IMR-90 (cell line): ENCODE measurements at regions not wholly inside any gene's neighbourhood (a gene's known extent, or its start where the extent isn't known, plus 50 kb on each side); places are given as distances from the start of the nearest gene placed in this dataset.

Source experiments
- MXI1 ChIP-seq: IDR thresholded peaks from 2 replicates; pipeline ENCODE4 v1.6.1; 2012; ENCODE audit warnings: low read depth, mild to moderate bottlenecking, low read length, moderate library complexity, borderline replicate concordance
- RAD21 ChIP-seq: IDR thresholded peaks from 2 replicates; pipeline ENCODE4 v1.6.1; 2012; ENCODE audit warnings: low read length, improper control_type of control experiment
- TF ChIP-seq, protein P1 (sequence below): conservative IDR thresholded peaks from 2 replicates; pipeline ENCODE4 v1.5.1; 2012; ENCODE audit warnings: mild to moderate bottlenecking, low read depth, low read length, improper control_type of control experiment
- TF ChIP-seq, protein P2 (sequence below): fragments of 150-350 bp; IDR thresholded peaks from 2 replicates; pipeline ENCODE4 v1.6.1; 2017; ENCODE audit warnings: mild to moderate bottlenecking, antibody characterized with exemption, low read length, low read depth

DNA sequence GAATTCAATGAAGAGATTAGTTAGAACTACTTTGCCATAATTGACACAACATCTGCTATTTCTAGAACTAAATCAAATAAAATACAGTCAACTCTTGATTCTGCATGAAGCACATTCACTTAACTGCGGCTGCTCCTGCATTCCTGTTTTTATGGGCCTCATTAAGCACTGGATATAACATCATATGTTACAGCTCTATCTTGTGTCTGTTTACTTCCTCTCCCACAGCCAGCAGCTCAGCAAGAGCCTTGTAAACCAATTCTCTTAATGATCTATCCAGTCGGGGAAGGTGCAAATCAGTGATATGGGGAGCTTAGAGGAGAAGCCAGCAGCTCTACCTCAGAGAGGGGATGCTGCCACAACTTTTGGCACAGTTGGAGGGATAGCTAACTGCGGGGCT is 329.2 kb downstream of the ARRDC4 start:
- TF ChIP-seq, protein P1, sequence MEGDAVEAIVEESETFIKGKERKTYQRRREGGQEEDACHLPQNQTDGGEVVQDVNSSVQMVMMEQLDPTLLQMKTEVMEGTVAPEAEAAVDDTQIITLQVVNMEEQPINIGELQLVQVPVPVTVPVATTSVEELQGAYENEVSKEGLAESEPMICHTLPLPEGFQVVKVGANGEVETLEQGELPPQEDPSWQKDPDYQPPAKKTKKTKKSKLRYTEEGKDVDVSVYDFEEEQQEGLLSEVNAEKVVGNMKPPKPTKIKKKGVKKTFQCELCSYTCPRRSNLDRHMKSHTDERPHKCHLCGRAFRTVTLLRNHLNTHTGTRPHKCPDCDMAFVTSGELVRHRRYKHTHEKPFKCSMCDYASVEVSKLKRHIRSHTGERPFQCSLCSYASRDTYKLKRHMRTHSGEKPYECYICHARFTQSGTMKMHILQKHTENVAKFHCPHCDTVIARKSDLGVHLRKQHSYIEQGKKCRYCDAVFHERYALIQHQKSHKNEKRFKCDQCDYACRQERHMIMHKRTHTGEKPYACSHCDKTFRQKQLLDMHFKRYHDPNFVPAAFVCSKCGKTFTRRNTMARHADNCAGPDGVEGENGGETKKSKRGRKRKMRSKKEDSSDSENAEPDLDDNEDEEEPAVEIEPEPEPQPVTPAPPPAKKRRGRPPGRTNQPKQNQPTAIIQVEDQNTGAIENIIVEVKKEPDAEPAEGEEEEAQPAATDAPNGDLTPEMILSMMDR = no peak
- TF ChIP-seq, protein P2, sequence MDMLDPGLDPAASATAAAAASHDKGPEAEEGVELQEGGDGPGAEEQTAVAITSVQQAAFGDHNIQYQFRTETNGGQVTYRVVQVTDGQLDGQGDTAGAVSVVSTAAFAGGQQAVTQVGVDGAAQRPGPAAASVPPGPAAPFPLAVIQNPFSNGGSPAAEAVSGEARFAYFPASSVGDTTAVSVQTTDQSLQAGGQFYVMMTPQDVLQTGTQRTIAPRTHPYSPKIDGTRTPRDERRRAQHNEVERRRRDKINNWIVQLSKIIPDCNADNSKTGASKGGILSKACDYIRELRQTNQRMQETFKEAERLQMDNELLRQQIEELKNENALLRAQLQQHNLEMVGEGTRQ = no peak
- TF ChIP-seq MXI1 (no peak), RAD21 (no peak)
